ENCODE measurements at regions not wholly inside any gene's neighbourhood (a gene's known extent, or its start where the extent isn't known, plus 50 kb on each side); places are given as distances from the start of the nearest gene placed in this dataset.

GRCh38 chr13:53200498-53201453 is 172.2 kb downstream of the OLFM4 start:
- H3K4me2 ChIP-seq (ENCODE audit: insufficient read depth, low read length) = no peak overlapping the region
- no peak for DNase-seq
- H3K27ac ChIP-seq (ENCODE audit: low read length) = no peak overlapping the region
- no peak overlapping the region for H2AFZ ChIP-seq (ENCODE audit: low read depth, low read length)
- no peaks in the 10 kb centered on the region for H3K9me3 ChIP-seq (ENCODE audit: insufficient read depth, low read length, severe bottlenecking)
- no peak for ATAC-seq (ENCODE audit: insufficient read depth, low read depth)
- no peaks in the 10 kb centered on the region for H3K79me2 ChIP-seq (ENCODE audit: insufficient read depth, low read length)
- H3K27me3 ChIP-seq (ENCODE audit: insufficient read depth, low read length, poor library complexity) = no peaks in the 10 kb centered on the region
- no peaks in the 10 kb centered on the region for H3K36me3 ChIP-seq (ENCODE audit: insufficient read depth, low read length)
- H4K20me1 ChIP-seq (ENCODE audit: insufficient read depth, low read length) = no peaks in the 10 kb centered on the region
- no peaks in the 10 kb centered on the region for H3K4me1 ChIP-seq (ENCODE audit: insufficient read depth, low read length)
- H3K4me3 ChIP-seq (ENCODE audit: low read depth in 1 of 2, low read length in 2 of 2) = no peak overlapping the region
- TF ChIP-seq CTCF (IDR thresholded peaks at IDR 0.05; ENCODE audit: borderline replicate concordance, extremely low read depth, low read length, poor library complexity, severe bottlenecking) (peak; percentile 17), EZH2 (IDR thresholded peaks at IDR 0.05; ENCODE audit: borderline replicate concordance, low read depth, low read length, severe bottlenecking) (no peak)
- no peak overlapping the region for H3K9ac ChIP-seq (ENCODE audit: low read depth, low read length)

- Histone ChIP-seq H3K79me2 (ENCODE audit: insufficient read depth, low read length) (no peaks in the 10 kb centered on the region), H3K4me1 (ENCODE audit: insufficient read depth, low read length) (no peaks in the 10 kb centered on the region), H3K36me3 (ENCODE audit: insufficient read depth, low read length) (no peaks in the 10 kb centered on the region), H3K4me3 (ENCODE audit: low read depth in 1 of 2, low read length in 2 of 2) (no peak overlapping the region), H3K9ac (ENCODE audit: low read depth, low read length) (no peak overlapping the region), H4K20me1 (ENCODE audit: insufficient read depth, low read length) (no peaks in the 10 kb centered on the region), H3K4me2 (ENCODE audit: insufficient read depth, low read length) (no peak overlapping the region), H3K27me3 (ENCODE audit: insufficient read depth, low read length, poor library complexity) (no peaks in the 10 kb centered on the region), H3K9me3 (ENCODE audit: insufficient read depth, low read length, severe bottlenecking) (no peaks in the 10 kb centered on the region), H2AFZ (ENCODE audit: low read depth, low read length) (no peak overlapping the region), H3K27ac (ENCODE audit: low read length) (no peak overlapping the region)
- ATAC-seq (ENCODE audit: insufficient read depth, low read depth) (no peak), DNase-seq (no peak)
- TF ChIP-seq EZH2 (IDR thresholded peaks at IDR 0.05; ENCODE audit: borderline replicate concordance, low read depth, low read length, severe bottlenecking) (no peak), CTCF (IDR thresholded peaks at IDR 0.05; ENCODE audit: borderline replicate concordance, extremely low read depth, low read length, poor library complexity, severe bottlenecking) (no peak)
Observed at GRCh38 chr13:53201454-53202225, 173.0 kb downstream of the OLFM4 start.

GRCh38 chr13:53204598-53204997 is 176.0 kb downstream of the OLFM4 start:
- H3K9me3 ChIP-seq (ENCODE audit: insufficient read depth, low read length, severe bottlenecking) = no peaks in the 10 kb centered on the region
- no peak overlapping the region for H3K9ac ChIP-seq (ENCODE audit: low read depth, low read length)
- no peaks in the 10 kb centered on the region for H3K27me3 ChIP-seq (ENCODE audit: insufficient read depth, low read length, poor library complexity)
- TF ChIP-seq CTCF (IDR thresholded peaks at IDR 0.05; ENCODE audit: borderline replicate concordance, extremely low read depth, low read length, poor library complexity, severe bottlenecking) = no peak
- no peak for TF ChIP-seq EZH2 (IDR thresholded peaks at IDR 0.05; ENCODE audit: borderline replicate concordance, low read depth, low read length, severe bottlenecking)
- no peaks in the 10 kb centered on the region for H3K4me1 ChIP-seq (ENCODE audit: insufficient read depth, low read length)
- no peaks in the 10 kb centered on the region for H3K79me2 ChIP-seq (ENCODE audit: insufficient read depth, low read length)
- no peak overlapping the region for H2AFZ ChIP-seq (ENCODE audit: low read depth, low read length)
- no peaks in the 10 kb centered on the region for H3K36me3 ChIP-seq (ENCODE audit: insufficient read depth, low read length)
- H3K4me3 ChIP-seq (ENCODE audit: low read depth in 1 of 2, low read length in 2 of 2) = no peak overlapping the region
- H4K20me1 ChIP-seq (ENCODE audit: insufficient read depth, low read length) = no peaks in the 10 kb centered on the region
- ATAC-seq (ENCODE audit: insufficient read depth, low read depth) (no peak), DNase-seq (no peak)
- H3K4me2 ChIP-seq (ENCODE audit: insufficient read depth, low read length) = no peak overlapping the region
- H3K27ac ChIP-seq (ENCODE audit: low read length) = no peak overlapping the region
